IMR-90 (cell line): ENCODE measurements at regions not wholly inside any gene's neighbourhood (a gene's known extent, or its start where the extent isn't known, plus 50 kb on each side); places are given as distances from the start of the nearest gene placed in this dataset.

Experiments
- ATAC-seq: fragments of 200-7000 bp; cut with Tn5 transposase; 2 replicates; pipeline ENCODE4 v1.9.1; 2020; ENCODE audit warnings: low read depth, mild to moderate bottlenecking, moderate library complexity
- BruUV-seq: library from RNA; stranded (reverse); fragments of 400-500 nt; replicated peaks from 2 replicates; lab custom pipeline; 2021; lab: Mats Ljungman, UMichigan
- CTCF ChIA-PET: fragments of 300-600 bp; formaldehyde crosslinking; extraction: SDS; loops from one replicate; lab custom pipeline; 2021; ENCODE audit warnings: antibody characterized with exemption; lab: Yijun Ruan, JAX
- POLR2A ChIA-PET: fragments of 300-600 bp; sonication (Branson Sonifier 250); formaldehyde crosslinking; loops from one replicate; lab custom pipeline; 2022; ENCODE audit warnings: antibody characterized with exemption; ENCODE audit not compliant: unreplicated experiment; lab: Charles Lee
- DNase-seq: peaks from one replicate; pipeline ENCODE4 v3.0.0; 2013
- H2AFZ ChIP-seq: replicated peaks from 2 replicates; pipeline ENCODE3; 2013; ENCODE audit warnings: low read length, mild to moderate bottlenecking; ENCODE audit not compliant: poor library complexity
- H2AK5ac ChIP-seq: 2 replicates; pipeline ENCODE4 v1.6.1; 2013; ENCODE audit warnings: low read depth, low read length, inconsistent platforms
- H2AK9ac ChIP-seq: replicated peaks from 2 replicates; pipeline ENCODE3; 2013; ENCODE audit warnings: mild to moderate bottlenecking, low read depth, low read length, moderate library complexity; ENCODE audit not compliant: poor library complexity
- H2BK120ac ChIP-seq: 2 replicates; pipeline ENCODE4 v1.6.1; 2013; ENCODE audit warnings: low read depth, low read length, inconsistent platforms
- H2BK15ac ChIP-seq: 3 replicates; pipeline ENCODE4 v1.6.1; 2013; ENCODE audit warnings: low read depth, low read length, inconsistent platforms
- H2BK20ac ChIP-seq: 2 replicates; pipeline ENCODE4 v1.6.1; 2013; ENCODE audit warnings: low read depth, mild to moderate bottlenecking, inconsistent platforms, low read length, moderate library complexity
- H2BK5ac ChIP-seq: 2 replicates; pipeline ENCODE4 v1.6.1; 2013; ENCODE audit warnings: mild to moderate bottlenecking, low read depth, low read length, inconsistent platforms; ENCODE audit not compliant: poor library complexity, severe bottlenecking
- H3K14ac ChIP-seq: replicated peaks from 2 replicates; pipeline ENCODE4 v1.6.1; 2013; ENCODE audit warnings: low read depth, low read length, inconsistent platforms
- H3K18ac ChIP-seq: 2 replicates; pipeline ENCODE4 v1.6.1; 2013; ENCODE audit warnings: low read depth, low read length, control low read depth
- H3K23ac ChIP-seq: 2 replicates; pipeline ENCODE4 v1.6.1; 2013; ENCODE audit warnings: low read depth, low read length, inconsistent platforms
- H3K27ac ChIP-seq: 2 replicates; pipeline ENCODE4 v1.5.1; 2013; ENCODE audit warnings: mild to moderate bottlenecking, control low read depth, low read length; ENCODE audit not compliant: insufficient read depth
- H3K27me3 ChIP-seq: 2 replicates; pipeline ENCODE4 v1.6.1; 2013; ENCODE audit warnings: low read length; ENCODE audit not compliant: control insufficient read depth, insufficient read depth
- H3K36me3 ChIP-seq: 2 replicates; pipeline ENCODE4 v1.6.1; 2013; ENCODE audit warnings: low read length, mixed read lengths; ENCODE audit not compliant: control insufficient read depth, insufficient read depth
- H3K4ac ChIP-seq: 2 replicates; pipeline ENCODE4 v1.6.1; 2013; ENCODE audit warnings: low read depth, low read length, inconsistent platforms
- H3K4me1 ChIP-seq: 2 replicates; pipeline ENCODE4 v1.6.1; 2013; ENCODE audit warnings: low read length, mixed read lengths; ENCODE audit not compliant: control insufficient read depth, insufficient read depth
- H3K4me2 ChIP-seq: 2 replicates; pipeline ENCODE4 v1.6.1; 2013; ENCODE audit warnings: low read depth, mild to moderate bottlenecking, control low read depth, low read length, moderate library complexity
- H3K4me3 ChIP-seq: 2 replicates; pipeline ENCODE4 v1.5.1; 2013; ENCODE audit warnings: low read depth, mild to moderate bottlenecking, control low read depth, low read length, moderate library complexity; ENCODE audit not compliant: insufficient read depth
- H3K56ac ChIP-seq: 2 replicates; pipeline ENCODE4 v1.6.1; 2013; ENCODE audit warnings: low read length, inconsistent platforms; ENCODE audit not compliant: insufficient read depth; ENCODE audit errors: extremely low read depth
- H3K79me1 ChIP-seq, 2 experiments: 2 replicates each; pipeline ENCODE4 v1.6.1; 2013; ENCODE audit warnings: low read length in 2 of 2, inconsistent platforms in 1 of 2, low read depth in 1 of 2
- H3K9ac ChIP-seq: 2 replicates; pipeline ENCODE4 v1.6.1; 2013; ENCODE audit warnings: low read depth, low read length, control low read depth
- H3K9me1 ChIP-seq: 2 replicates; pipeline ENCODE4 v1.6.1; 2013; ENCODE audit warnings: low read length, inconsistent platforms; ENCODE audit not compliant: insufficient read depth
- H3K9me3 ChIP-seq: 2 replicates; pipeline ENCODE4 v1.6.1; 2013; ENCODE audit warnings: low read length; ENCODE audit not compliant: control insufficient read depth, insufficient read depth
- H4K20me1 ChIP-seq: 2 replicates; pipeline ENCODE4 v1.6.1; 2013; ENCODE audit warnings: low read length, inconsistent platforms; ENCODE audit not compliant: insufficient read depth
- H4K5ac ChIP-seq: 2 replicates; pipeline ENCODE4 v1.6.1; 2013; ENCODE audit warnings: mild to moderate bottlenecking, low read depth, low read length, control low read depth
- H4K8ac ChIP-seq, 2 experiments: 2 replicates each; pipeline ENCODE4 v1.6.1; 2013; ENCODE audit warnings: low read depth in 2 of 2, low read length in 2 of 2, control low read depth in 1 of 2, inconsistent platforms in 1 of 2
- H4K91ac ChIP-seq: 2 replicates; pipeline ENCODE4 v1.6.1; 2013; ENCODE audit warnings: low read depth, low read length, inconsistent platforms; ENCODE audit not compliant: insufficient read depth
- BHLHE40 ChIP-seq: fragments of 150-350 bp; IDR thresholded peaks from 2 replicates; pipeline ENCODE4 v1.6.1; 2016; ENCODE audit warnings: mild to moderate bottlenecking, low read depth, low read length
- CEBPB ChIP-seq: IDR thresholded peaks from 2 replicates; pipeline ENCODE4 v1.6.1; 2012; ENCODE audit warnings: low read depth, low read length, improper control_type of control experiment
- CHD1 ChIP-seq: IDR thresholded peaks from 2 replicates; pipeline ENCODE4 v1.6.1; 2012; ENCODE audit warnings: low read depth, low read length, improper control_type of control experiment
- CTCF ChIP-seq: conservative IDR thresholded peaks from 2 replicates; pipeline ENCODE4 v1.5.1; 2012; ENCODE audit warnings: mild to moderate bottlenecking, low read depth, low read length, improper control_type of control experiment
- ELK1 ChIP-seq: fragments of 150-350 bp; IDR thresholded peaks from 2 replicates; pipeline ENCODE4 v1.6.1; 2016; ENCODE audit warnings: low read depth, mild to moderate bottlenecking, low read length, moderate library complexity, borderline replicate concordance
- FOS ChIP-seq: fragments of 150-350 bp; IDR thresholded peaks from 2 replicates; pipeline ENCODE4 v1.6.1; 2016; ENCODE audit warnings: low read depth, low read length
- MAFK ChIP-seq: IDR thresholded peaks from 2 replicates; pipeline ENCODE4 v1.6.1; 2012; ENCODE audit warnings: low read depth, low read length, improper control_type of control experiment
- MAZ ChIP-seq: IDR thresholded peaks from 2 replicates; pipeline ENCODE4 v1.6.1; 2012; ENCODE audit warnings: low read depth, mild to moderate bottlenecking, low read length, improper control_type of control experiment, moderate library complexity, borderline replicate concordance
- MXI1 ChIP-seq: IDR thresholded peaks from 2 replicates; pipeline ENCODE4 v1.6.1; 2012; ENCODE audit warnings: low read depth, mild to moderate bottlenecking, low read length, moderate library complexity, borderline replicate concordance
- NFE2L2 ChIP-seq: fragments of 150-350 bp; IDR thresholded peaks from 2 replicates; pipeline ENCODE4 v1.6.1; 2016; ENCODE audit warnings: low read depth, mild to moderate bottlenecking, low read length
- POLR2A ChIP-seq: IDR thresholded peaks from 2 replicates; pipeline ENCODE4 v1.6.1; 2012; ENCODE audit warnings: mild to moderate bottlenecking, low read depth, low read length
- RAD21 ChIP-seq: IDR thresholded peaks from 2 replicates; pipeline ENCODE4 v1.6.1; 2012; ENCODE audit warnings: low read length, improper control_type of control experiment
- RCOR1 ChIP-seq: IDR thresholded peaks from 2 replicates; pipeline ENCODE4 v1.6.1; 2012; ENCODE audit warnings: mild to moderate bottlenecking, low read length, improper control_type of control experiment; ENCODE audit not compliant: insufficient replicate concordance
- RFX5 ChIP-seq: IDR thresholded peaks from 2 replicates; pipeline ENCODE4 v1.8.0; 2012; ENCODE audit warnings: low read depth, mild to moderate bottlenecking, low read length, moderate library complexity
- SMC3 ChIP-seq: fragments of 150-350 bp; IDR thresholded peaks from 2 replicates; pipeline ENCODE4 v1.6.1; 2016; ENCODE audit warnings: low read depth, mild to moderate bottlenecking, antibody characterized with exemption, low read length, moderate library complexity
- USF2 ChIP-seq: fragments of 150-350 bp; IDR thresholded peaks from 2 replicates; pipeline ENCODE4 v1.6.1; 2017; ENCODE audit warnings: mild to moderate bottlenecking, antibody characterized with exemption, low read length, low read depth
- dilution Hi-C: fragments of 300-500 bp; cut with HindIII; formaldehyde crosslinking; loops from one replicate; pipeline ENCODE4 v1.14.3; 2018; ENCODE audit warnings: low sequenced_read_pairs; ENCODE audit not compliant: unreplicated experiment
- in situ Hi-C: fragments of 300-500 bp; cut with MboI; formaldehyde crosslinking; loops from 3 replicates; pipeline ENCODE4 v1.14.3; 2019; ENCODE audit warnings: low sequenced_read_pairs, inconsistent platforms, mixed read lengths
- intact Hi-C: fragments of 100-400 bp; cut with micrococcal nuclease; formaldehyde crosslinking; loops from 2 replicates; pipeline ENCODE4 v1.10.0; 2022

- ATAC-seq (no peak), DNase-seq (no peak)
- no peak for TF ChIP-seq SMC3
- TF ChIP-seq MXI1: no peak
- TF ChIP-seq RCOR1: no peak
- TF ChIP-seq NFE2L2: no peak
- TF ChIP-seq BHLHE40: no peak
- no peak for TF ChIP-seq USF2
- no peak for TF ChIP-seq ELK1
- TF ChIP-seq CEBPB: no peak
- no peak for TF ChIP-seq CTCF
- no peak for TF ChIP-seq FOS
- no peak for TF ChIP-seq RAD21
- TF ChIP-seq RFX5: no peak
- TF ChIP-seq CHD1: no peak
- no peak for TF ChIP-seq MAZ
- TF ChIP-seq MAFK: no peak
- TF ChIP-seq POLR2A: no peak
- H4K91ac ChIP-seq: no peak overlapping the region
- H2BK120ac ChIP-seq: no peak overlapping the region
- POLR2A ChIA-PET: no interaction called here
- no peak overlapping the region for H3K18ac ChIP-seq
- no peaks in the 10 kb centered on the region for H3K27me3 ChIP-seq
- no peaks in the 10 kb centered on the region for H3K79me1 ChIP-seq
- H2AFZ ChIP-seq: no peak overlapping the region
- no peak overlapping the region for H3K4me2 ChIP-seq
- no peak overlapping the region for H3K4me3 ChIP-seq
- H2BK5ac ChIP-seq: no peak overlapping the region
- H2AK5ac ChIP-seq: no peak overlapping the region
- CTCF ChIA-PET: no interaction called here
- H3K4ac ChIP-seq: no peak overlapping the region
- no peak overlapping the region for H4K8ac ChIP-seq
- H4K20me1 ChIP-seq: no peaks in the 10 kb centered on the region
- H3K36me3 ChIP-seq: no peaks in the 10 kb centered on the region
- no peak overlapping the region for H2BK20ac ChIP-seq
- H3K9ac ChIP-seq: no peak overlapping the region
- no peak overlapping the region for H3K27ac ChIP-seq
- no peak overlapping the region for H3K56ac ChIP-seq
- dilution Hi-C loops (no loop called here), intact Hi-C loops (no loop called here), in situ Hi-C loops (no loop called here)
- peaks cover 8% of the 10 kb centered on the region; the same call in 1 of the 2 replicates for H3K9me3 ChIP-seq
- no peak overlapping the region for H3K14ac ChIP-seq
- no peak overlapping the region for H3K23ac ChIP-seq
- no peak overlapping the region for H4K5ac ChIP-seq
- H2BK15ac ChIP-seq: no peak overlapping the region
- no TSS peak for BruUV-seq
- H3K9me1 ChIP-seq: no peaks in the 10 kb centered on the region
- H3K4me1 ChIP-seq: no peaks in the 10 kb centered on the region
- no peak overlapping the region for H2AK9ac ChIP-seq
Measured at GRCh38 chr19:27717825-27718224, 1495.1 kb downstream of the UQCRFS1 start.
